ENCODE measurements at regions not wholly inside any gene's neighbourhood (a gene's known extent, or its start where the extent isn't known, plus 50 kb on each side); places are given as distances from the start of the nearest gene placed in this dataset.

DNA sequence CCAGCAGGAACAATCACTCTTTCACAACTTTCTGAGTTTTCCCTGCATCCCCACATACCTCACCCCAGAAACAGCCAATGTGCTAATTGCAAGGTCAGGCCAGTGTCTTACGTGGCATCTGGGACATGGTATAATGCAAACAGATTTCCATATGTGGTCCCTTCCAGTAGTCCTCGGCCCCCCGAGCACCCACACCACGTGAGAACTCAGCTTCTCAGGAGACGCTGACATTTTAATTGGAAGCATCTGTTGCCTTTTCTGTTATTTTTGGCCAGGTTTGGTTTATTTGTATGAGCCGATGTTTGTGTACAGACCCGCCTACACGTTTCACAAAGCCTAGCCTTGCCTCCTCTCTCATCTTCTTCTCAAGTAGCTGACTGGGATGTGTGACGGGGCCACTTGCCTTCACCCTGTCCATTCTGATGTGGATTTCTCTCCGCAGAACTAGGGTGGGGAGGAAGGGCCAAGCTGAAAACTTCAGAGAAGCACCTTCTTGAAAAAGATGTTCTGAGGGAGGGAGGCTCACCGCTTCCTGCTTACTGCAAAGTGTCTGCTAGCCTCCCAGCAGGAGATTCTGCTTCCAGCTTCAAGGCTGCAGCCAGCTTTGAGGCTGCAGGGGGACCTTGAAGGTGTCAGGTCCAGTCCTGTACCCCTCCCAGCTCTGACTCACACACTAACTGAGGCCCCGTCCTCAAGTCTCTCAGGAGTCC, 109.6 kb upstream of the SLC14A2 start:
- no peak for TF ChIP-seq EZH2 (IDR thresholded peaks at IDR 0.05)
- TF ChIP-seq, protein P1, sequence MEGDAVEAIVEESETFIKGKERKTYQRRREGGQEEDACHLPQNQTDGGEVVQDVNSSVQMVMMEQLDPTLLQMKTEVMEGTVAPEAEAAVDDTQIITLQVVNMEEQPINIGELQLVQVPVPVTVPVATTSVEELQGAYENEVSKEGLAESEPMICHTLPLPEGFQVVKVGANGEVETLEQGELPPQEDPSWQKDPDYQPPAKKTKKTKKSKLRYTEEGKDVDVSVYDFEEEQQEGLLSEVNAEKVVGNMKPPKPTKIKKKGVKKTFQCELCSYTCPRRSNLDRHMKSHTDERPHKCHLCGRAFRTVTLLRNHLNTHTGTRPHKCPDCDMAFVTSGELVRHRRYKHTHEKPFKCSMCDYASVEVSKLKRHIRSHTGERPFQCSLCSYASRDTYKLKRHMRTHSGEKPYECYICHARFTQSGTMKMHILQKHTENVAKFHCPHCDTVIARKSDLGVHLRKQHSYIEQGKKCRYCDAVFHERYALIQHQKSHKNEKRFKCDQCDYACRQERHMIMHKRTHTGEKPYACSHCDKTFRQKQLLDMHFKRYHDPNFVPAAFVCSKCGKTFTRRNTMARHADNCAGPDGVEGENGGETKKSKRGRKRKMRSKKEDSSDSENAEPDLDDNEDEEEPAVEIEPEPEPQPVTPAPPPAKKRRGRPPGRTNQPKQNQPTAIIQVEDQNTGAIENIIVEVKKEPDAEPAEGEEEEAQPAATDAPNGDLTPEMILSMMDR (IDR thresholded peaks at IDR 0.05): no peak
